Activated naive CD4-positive, alpha-beta T cell treated with anti-CD3 and anti-CD28 coated beads, Interleukin-2, amount 50 U/mL, for 72 hours (primary cell): ENCODE measurements at regions not wholly inside any gene's neighbourhood (a gene's known extent, or its start where the extent isn't known, plus 50 kb on each side); places are given as distances from the start of the nearest gene placed in this dataset.

Source experiments
- ATAC-seq, 2 donors: fragments of 150-1000 bp; cut with Tn5 transposase; 2 replicates each; pipeline ENCODE4 v1.10.0; 2021; ENCODE audit warnings: mild to moderate bottlenecking in 2 of 2, moderate library complexity in 2 of 2
- DNase-seq, 2 donors: peaks; one replicate each; pipeline ENCODE4 v3.0.0; 2021 to 2022; ENCODE audit warnings: low spot score in 2 of 2
- H3K27ac Mint-ChIP-seq, 2 donors: one replicate each; pipeline ENCODE4 v1.8.0; 2022; ENCODE audit warnings: mild to moderate bottlenecking in 2 of 2, mixed read lengths in 2 of 2
- H3K36me3 Mint-ChIP-seq, 2 donors: one replicate each; pipeline ENCODE4 v1.8.0; 2022; ENCODE audit warnings: mixed read lengths in 2 of 2
- H3K9me3 Mint-ChIP-seq, 2 donors: one replicate each; pipeline ENCODE4 v1.8.0; 2022; ENCODE audit warnings: mixed read lengths in 2 of 2

DNA sequence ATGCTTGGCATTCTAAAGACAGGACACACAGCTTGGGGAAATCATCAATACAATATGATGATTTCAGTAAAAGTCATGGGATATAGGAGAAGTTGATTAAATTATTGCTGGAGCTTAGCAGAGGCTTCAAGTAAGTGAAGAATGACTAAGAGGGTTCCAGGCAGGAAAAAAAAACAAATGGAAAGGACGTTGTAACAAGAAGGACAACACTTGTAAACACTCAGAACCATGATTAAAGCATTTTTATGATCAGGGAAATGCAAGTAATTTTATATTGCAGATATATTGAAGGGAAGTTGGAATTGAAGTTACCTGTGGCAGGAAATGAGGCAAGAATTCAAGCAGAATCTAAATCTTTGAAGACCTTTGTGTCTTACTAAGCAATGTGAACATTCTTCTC, 602.7 kb upstream of the NEGR1 start:
- H3K9me3 Mint-ChIP-seq = peaks cover 6% of the 10 kb centered on the region in 2 donors
- no peaks in the 10 kb centered on the region for H3K36me3 Mint-ChIP-seq
- H3K27ac Mint-ChIP-seq = no peak overlapping the region
- no peak for ATAC-seq
- DNase-seq = no peak

GRCh38 chr1:72869873-72870272, 587.5 kb upstream of the NEGR1 start:
- H3K27ac Mint-ChIP-seq = no peak overlapping the region
- ATAC-seq = no peak
- H3K9me3 Mint-ChIP-seq = peaks cover 4 to 7% of the 10 kb centered on the region in 2 donors
- DNase-seq = no peak
- no peaks in the 10 kb centered on the region for H3K36me3 Mint-ChIP-seq

GRCh38 chr1:72869441-72869840, 587.1 kb upstream of the NEGR1 start:
- no peak overlapping the region for H3K27ac Mint-ChIP-seq
- no peak for ATAC-seq
- DNase-seq = no peak
- H3K36me3 Mint-ChIP-seq = no peaks in the 10 kb centered on the region
- H3K9me3 Mint-ChIP-seq = peaks cover 4 to 7% of the 10 kb centered on the region in 2 donors

- no peak for ATAC-seq
- H3K36me3 Mint-ChIP-seq = peaks cover 0 to 6% of the 10 kb centered on the region in 2 donors
- no peak overlapping the region for H3K27ac Mint-ChIP-seq
- H3K9me3 Mint-ChIP-seq = peaks cover 10 to 12% of the 10 kb centered on the region in 2 donors
- no peak for DNase-seq
Observed at GRCh38 chr1:72851597-72851996, 569.3 kb upstream of the NEGR1 start.

- Mint-ChIP-seq H3K27ac (no peak overlapping the region), H3K9me3 (peaks cover 8 to 11% of the 10 kb centered on the region in 2 donors), H3K36me3 (peaks cover 0 to 6% of the 10 kb centered on the region in 2 donors)
- no peak for ATAC-seq
- DNase-seq = no peak
Observed at GRCh38 chr1:72848997-72849396, 566.7 kb upstream of the NEGR1 start.

DNA sequence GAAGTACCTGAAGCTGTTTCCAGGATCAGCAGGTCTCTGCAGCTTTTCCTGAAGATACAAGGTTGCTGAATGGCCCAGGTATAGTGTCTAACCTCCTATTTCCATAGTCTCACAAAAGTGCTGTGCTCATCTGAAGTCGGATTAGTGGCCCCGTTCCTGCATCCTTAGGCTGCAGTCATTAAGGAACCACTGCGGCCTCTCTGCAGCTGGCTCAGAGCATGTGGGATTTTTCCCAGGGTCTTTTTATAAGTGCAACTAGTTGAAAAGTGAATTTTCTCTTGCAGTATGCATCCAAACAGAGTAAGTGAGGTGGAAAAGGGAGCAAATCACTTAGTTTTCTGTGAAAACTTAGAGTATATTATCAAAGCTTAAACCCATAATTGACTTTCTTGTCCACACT, 565.3 kb upstream of the NEGR1 start:
- H3K27ac Mint-ChIP-seq = no peak overlapping the region
- ATAC-seq (no peak), DNase-seq (no peak)
- peaks cover 4 to 14% of the 10 kb centered on the region in 2 donors for H3K9me3 Mint-ChIP-seq
- peaks cover 0 to 6% of the 10 kb centered on the region in 2 donors for H3K36me3 Mint-ChIP-seq

- Mint-ChIP-seq H3K9me3 (peaks cover 1 to 15% of the 10 kb centered on the region in 2 donors), H3K36me3 (peaks cover 0 to 3% of the 10 kb centered on the region in 2 donors), H3K27ac (no peak overlapping the region)
- DNase-seq = no peak
- ATAC-seq = no peak
Observed at GRCh38 chr1:72846476-72847278, 564.3 kb upstream of the NEGR1 start.

- Mint-ChIP-seq H3K9me3 (peaks cover 0 to 9% of the 10 kb centered on the region in 2 donors), H3K36me3 (no peaks in the 10 kb centered on the region), H3K27ac (no peak overlapping the region)
- DNase-seq (no peak), ATAC-seq (no peak)
Observed at GRCh38 chr1:72845981-72846380, 563.6 kb upstream of the NEGR1 start.

GRCh38 chr1:72845381-72845780, 563.0 kb upstream of the NEGR1 start:
- H3K9me3 Mint-ChIP-seq = peaks cover 0 to 9% of the 10 kb centered on the region in 2 donors
- DNase-seq (no peak), ATAC-seq (no peak)
- H3K27ac Mint-ChIP-seq = no peak overlapping the region
- H3K36me3 Mint-ChIP-seq = no peaks in the 10 kb centered on the region

DNA sequence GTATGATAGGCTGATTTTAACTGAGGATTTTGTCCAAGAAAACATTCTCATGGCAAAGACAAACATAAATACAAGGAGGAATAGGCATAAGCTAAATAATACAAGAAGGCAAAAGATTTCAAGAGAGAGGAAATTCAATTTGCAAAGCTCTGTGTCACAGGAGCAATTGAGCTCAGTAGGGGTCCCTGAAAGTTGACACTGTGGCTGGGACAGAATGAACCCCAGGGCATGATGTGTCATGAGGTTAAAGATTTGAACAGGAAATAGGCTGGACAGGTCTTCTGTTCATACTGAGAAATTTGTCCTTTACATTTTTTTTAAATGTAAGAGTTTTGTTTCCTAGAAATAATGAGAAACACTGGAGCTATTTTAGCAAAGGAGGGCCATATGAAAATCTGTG, 555.4 kb upstream of the NEGR1 start:
- DNase-seq = no peak
- peaks cover 27 to 31% of the 10 kb centered on the region in 2 donors for H3K9me3 Mint-ChIP-seq

GRCh38 chr1:72830606-72831390, 548.5 kb upstream of the NEGR1 start:
- ATAC-seq (no peak), DNase-seq (no peak)
- H3K36me3 Mint-ChIP-seq = peaks cover 0 to 9% of the 10 kb centered on the region in 2 donors
- peaks cover 43 to 55% of the 10 kb centered on the region in 2 donors for H3K9me3 Mint-ChIP-seq
- H3K27ac Mint-ChIP-seq = no peak overlapping the region

More for the DNA sequence above, 555.4 kb upstream of the NEGR1 start:
- H3K36me3 Mint-ChIP-seq = peaks cover 0 to 4% of the 10 kb centered on the region in 2 donors
- ATAC-seq = no peak
- no peak overlapping the region for H3K27ac Mint-ChIP-seq

DNA sequence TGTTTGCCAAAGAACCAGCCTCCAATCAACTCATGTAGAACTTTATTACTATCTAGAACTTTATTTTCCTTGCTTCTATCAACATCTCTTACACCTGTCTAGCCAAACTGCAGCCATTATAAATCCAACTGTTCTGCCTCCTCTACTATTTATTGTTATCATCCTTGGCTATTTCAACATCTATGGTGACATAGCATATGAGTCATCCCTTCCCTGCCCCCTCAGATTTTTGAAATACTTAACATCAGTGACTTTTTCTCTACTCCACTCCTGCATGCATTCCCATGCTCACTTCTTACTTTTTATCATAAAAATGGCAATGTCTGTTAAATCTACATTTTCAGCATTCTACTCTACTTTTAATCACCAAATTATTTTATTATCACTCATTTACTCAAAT, 544.9 kb upstream of the NEGR1 start:
- peaks cover 0 to 4% of the 10 kb centered on the region in 2 donors for H3K36me3 Mint-ChIP-seq
- H3K9me3 Mint-ChIP-seq = peaks cover 29 to 36% of the 10 kb centered on the region in 2 donors
- ATAC-seq (no peak), DNase-seq (no peak)
- no peak overlapping the region for H3K27ac Mint-ChIP-seq

- Mint-ChIP-seq H3K36me3 (peaks cover 0 to 5% of the 10 kb centered on the region in 2 donors), H3K27ac (no peak overlapping the region), H3K9me3 (peaks cover 26 to 39% of the 10 kb centered on the region in 2 donors)
- DNase-seq = no peak
- ATAC-seq = no peak
Observed at GRCh38 chr1:72804541-72804940, 522.2 kb upstream of the NEGR1 start.

DNA sequence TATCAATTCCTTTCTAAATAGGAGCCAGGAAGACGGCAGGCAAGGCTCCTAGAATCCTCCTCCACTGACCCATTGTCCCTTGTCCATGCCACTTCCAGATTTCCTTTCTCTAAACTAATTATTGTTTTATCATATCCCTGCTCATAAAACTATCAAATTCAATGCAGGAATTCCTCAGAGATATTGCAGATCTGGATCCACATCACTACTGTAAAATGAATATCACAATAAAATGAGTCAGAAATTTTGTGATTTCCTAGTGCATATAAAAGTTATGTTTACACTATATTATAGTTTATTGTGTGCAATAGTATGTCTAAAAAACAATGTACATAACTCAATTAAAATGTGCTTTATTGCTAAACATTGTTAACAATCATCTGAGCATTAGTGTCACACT, 498.7 kb upstream of the NEGR1 start:
- Mint-ChIP-seq H3K27ac (no peak overlapping the region), H3K36me3 (no peaks in the 10 kb centered on the region), H3K9me3 (peaks cover 4 to 11% of the 10 kb centered on the region in 2 donors)
- ATAC-seq = no peak
- DNase-seq = no peak

DNA sequence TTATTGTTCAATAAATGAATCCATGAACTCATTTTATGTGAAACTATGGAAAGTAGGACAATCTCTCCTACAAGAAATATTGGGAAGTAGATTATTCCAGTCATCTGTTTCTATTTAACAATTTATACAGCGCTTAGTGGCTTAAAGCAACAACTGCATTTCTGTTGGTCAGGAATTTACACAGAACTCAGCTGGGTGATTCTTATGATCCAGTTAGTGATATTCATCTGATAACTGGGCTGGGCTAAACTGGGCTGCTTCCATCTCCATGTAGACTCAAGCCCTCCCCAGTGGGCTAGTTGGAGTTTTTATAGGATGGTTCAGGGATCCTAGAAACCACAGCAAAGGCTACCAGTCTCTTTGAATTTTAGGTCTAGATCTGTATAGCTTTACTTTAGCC, 497.9 kb upstream of the NEGR1 start:
- no peaks in the 10 kb centered on the region for H3K36me3 Mint-ChIP-seq
- no peak for DNase-seq
- peaks cover 4 to 9% of the 10 kb centered on the region in 2 donors for H3K9me3 Mint-ChIP-seq
- no peak for ATAC-seq
- no peak overlapping the region for H3K27ac Mint-ChIP-seq

- peaks cover 4 to 7% of the 10 kb centered on the region in 2 donors for H3K9me3 Mint-ChIP-seq
- H3K27ac Mint-ChIP-seq = no peak overlapping the region
- no peaks in the 10 kb centered on the region for H3K36me3 Mint-ChIP-seq
- DNase-seq (no peak), ATAC-seq (no peak)
Observed at GRCh38 chr1:72777918-72778317, 495.6 kb upstream of the NEGR1 start.

DNA sequence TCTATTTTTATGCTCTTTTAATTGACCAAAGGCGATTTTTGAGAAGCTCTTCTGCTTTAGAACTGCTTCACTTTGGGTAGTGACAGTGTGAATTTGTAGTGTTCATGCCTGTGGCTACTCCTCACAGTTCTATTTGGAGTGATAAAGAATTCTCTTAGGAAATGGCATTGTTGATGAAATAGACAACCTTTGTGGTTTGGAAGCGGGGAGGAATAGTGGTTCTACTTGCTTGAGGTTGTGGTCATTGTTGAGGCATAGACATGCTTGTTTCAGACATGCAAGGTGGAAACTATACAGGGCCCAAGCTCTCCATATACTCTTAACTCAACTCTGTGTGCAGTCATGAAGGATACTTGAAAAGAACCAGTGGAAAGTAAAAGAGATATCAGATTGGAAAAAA, 481.1 kb upstream of the NEGR1 start:
- Mint-ChIP-seq H3K27ac (no peak overlapping the region), H3K36me3 (no peaks in the 10 kb centered on the region), H3K9me3 (peaks cover 0 to 4% of the 10 kb centered on the region in 2 donors)
- ATAC-seq = no peak
- no peak for DNase-seq
